Hepatocyte (in vitro differentiated cells): ENCODE measurements at regions not wholly inside any gene's neighbourhood (a gene's known extent, or its start where the extent isn't known, plus 50 kb on each side); places are given as distances from the start of the nearest gene placed in this dataset.

Experiments
- EZH2 ChIP-seq: fragments of 200-600 bp; sonication (generic); IDR thresholded peaks from 2 replicates; pipeline ENCODE4 v1.6.1; 2016; ENCODE audit warnings: antibody characterized with exemption, mild to moderate bottlenecking, borderline replicate concordance
- EZH2phosphoT487 ChIP-seq: fragments of 200-600 bp; sonication (generic); IDR thresholded peaks from one replicate; pipeline ENCODE4 v1.6.1; 2018; ENCODE audit warnings: antibody characterized with exemption, mild to moderate bottlenecking, low read depth, moderate library complexity; ENCODE audit not compliant: unreplicated experiment, severe bottlenecking
- TF ChIP-seq, protein P1 (sequence below): fragments of 200-600 bp; sonication (generic); IDR thresholded peaks from 2 replicates; pipeline ENCODE4 v1.5.1; 2016; ENCODE audit warnings: antibody characterized with exemption, mild to moderate bottlenecking; ENCODE audit not compliant: poor library complexity

DNA sequence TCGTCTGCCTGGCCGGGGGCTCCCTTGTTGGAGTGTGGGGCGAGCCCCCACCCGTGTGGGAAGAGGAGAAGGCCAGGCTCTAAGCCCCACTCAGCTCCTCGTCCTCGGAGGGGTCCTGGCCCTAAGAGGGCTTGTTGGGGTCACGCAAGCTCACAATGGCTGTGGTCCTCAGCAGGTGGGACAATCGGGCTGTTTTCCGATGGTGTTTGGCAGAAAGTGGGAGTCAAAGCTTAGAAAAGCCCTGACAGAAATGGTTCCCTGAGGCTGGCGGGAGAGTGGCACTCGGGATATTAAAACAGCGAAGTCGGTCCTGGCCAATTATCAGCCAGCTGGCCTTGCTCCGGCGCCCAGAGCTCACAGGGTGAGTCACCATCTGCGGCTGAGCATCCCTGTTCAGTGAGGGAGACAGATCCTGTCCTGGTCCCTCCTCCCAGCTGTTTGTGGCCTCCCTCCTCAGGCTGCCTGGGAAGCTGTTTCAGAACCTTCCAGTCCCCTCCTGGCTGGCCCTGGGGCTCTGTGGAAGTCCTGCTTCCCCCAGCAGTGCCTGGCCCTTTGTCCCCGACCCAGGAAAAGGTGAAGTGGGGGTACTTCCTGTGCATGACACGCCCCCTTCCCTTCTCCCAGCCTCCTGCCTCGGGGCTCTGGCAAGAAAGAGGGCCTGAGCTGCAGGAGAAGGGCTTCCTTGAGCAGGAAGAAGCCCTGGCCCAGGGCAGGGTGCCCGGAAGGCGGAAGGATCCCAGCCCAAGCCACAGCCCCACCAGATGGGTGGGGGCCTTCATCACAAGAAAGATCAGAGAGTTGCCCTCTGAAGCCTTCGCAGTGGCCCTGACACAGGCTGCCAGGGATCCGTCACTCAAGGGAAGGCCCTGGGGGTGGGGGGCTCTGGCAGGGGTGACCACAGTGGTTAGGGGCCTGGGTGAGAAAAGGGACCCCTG, 53.6 kb upstream of the BHLHE23 start:
- TF ChIP-seq, protein P1, sequence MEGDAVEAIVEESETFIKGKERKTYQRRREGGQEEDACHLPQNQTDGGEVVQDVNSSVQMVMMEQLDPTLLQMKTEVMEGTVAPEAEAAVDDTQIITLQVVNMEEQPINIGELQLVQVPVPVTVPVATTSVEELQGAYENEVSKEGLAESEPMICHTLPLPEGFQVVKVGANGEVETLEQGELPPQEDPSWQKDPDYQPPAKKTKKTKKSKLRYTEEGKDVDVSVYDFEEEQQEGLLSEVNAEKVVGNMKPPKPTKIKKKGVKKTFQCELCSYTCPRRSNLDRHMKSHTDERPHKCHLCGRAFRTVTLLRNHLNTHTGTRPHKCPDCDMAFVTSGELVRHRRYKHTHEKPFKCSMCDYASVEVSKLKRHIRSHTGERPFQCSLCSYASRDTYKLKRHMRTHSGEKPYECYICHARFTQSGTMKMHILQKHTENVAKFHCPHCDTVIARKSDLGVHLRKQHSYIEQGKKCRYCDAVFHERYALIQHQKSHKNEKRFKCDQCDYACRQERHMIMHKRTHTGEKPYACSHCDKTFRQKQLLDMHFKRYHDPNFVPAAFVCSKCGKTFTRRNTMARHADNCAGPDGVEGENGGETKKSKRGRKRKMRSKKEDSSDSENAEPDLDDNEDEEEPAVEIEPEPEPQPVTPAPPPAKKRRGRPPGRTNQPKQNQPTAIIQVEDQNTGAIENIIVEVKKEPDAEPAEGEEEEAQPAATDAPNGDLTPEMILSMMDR: no peak
- TF ChIP-seq EZH2 (no peak), EZH2phosphoT487 (no peak)
